ENCODE measurements at regions not wholly inside any gene's neighbourhood (a gene's known extent, or its start where the extent isn't known, plus 50 kb on each side); places are given as distances from the start of the nearest gene placed in this dataset.

DNA sequence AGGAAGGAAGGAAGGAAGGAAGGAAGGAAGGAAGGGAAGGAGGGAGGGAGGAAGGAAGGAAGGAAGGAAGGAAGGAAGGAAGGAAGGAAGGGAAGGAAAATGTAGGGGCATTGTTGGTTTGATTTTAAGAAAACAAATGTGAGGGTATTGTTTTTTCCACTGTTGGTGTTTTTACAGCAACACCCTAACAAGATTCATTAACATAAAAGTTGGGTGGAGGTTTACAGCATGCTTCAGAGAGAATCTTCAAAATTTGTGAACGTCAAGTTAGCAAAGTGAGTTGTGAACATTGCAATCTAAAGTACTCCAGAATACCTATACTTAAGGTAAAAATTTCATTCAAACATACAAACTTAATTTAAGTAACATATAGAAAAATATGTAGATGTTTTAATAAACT lies 200.2 kb upstream of the ID4 start:
- Histone ChIP-seq H3K27ac (ENCODE audit: poor library complexity, severe bottlenecking) (no peak overlapping the region), H3K36me3 (ENCODE audit: low read depth) (no peaks in the 10 kb centered on the region), H3K9me3 (ENCODE audit: severe bottlenecking) (no peaks in the 10 kb centered on the region), H3K4me3 (ENCODE audit: severe bottlenecking) (no peak overlapping the region), H3K27me3 (ENCODE audit: insufficient read depth, poor library complexity, severe bottlenecking) (no peaks in the 10 kb centered on the region), H3K4me1 (ENCODE audit: insufficient read depth, poor library complexity, severe bottlenecking) (no peaks in the 10 kb centered on the region)
- DNase-seq (ENCODE audit: low spot score) = no peak
- ATAC-seq (ENCODE audit: low read depth) = no peak
- TF ChIP-seq, protein P1, sequence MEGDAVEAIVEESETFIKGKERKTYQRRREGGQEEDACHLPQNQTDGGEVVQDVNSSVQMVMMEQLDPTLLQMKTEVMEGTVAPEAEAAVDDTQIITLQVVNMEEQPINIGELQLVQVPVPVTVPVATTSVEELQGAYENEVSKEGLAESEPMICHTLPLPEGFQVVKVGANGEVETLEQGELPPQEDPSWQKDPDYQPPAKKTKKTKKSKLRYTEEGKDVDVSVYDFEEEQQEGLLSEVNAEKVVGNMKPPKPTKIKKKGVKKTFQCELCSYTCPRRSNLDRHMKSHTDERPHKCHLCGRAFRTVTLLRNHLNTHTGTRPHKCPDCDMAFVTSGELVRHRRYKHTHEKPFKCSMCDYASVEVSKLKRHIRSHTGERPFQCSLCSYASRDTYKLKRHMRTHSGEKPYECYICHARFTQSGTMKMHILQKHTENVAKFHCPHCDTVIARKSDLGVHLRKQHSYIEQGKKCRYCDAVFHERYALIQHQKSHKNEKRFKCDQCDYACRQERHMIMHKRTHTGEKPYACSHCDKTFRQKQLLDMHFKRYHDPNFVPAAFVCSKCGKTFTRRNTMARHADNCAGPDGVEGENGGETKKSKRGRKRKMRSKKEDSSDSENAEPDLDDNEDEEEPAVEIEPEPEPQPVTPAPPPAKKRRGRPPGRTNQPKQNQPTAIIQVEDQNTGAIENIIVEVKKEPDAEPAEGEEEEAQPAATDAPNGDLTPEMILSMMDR (IDR thresholded peaks at IDR 0.05; ENCODE audit: poor library complexity, severe bottlenecking) = no peak

DNA sequence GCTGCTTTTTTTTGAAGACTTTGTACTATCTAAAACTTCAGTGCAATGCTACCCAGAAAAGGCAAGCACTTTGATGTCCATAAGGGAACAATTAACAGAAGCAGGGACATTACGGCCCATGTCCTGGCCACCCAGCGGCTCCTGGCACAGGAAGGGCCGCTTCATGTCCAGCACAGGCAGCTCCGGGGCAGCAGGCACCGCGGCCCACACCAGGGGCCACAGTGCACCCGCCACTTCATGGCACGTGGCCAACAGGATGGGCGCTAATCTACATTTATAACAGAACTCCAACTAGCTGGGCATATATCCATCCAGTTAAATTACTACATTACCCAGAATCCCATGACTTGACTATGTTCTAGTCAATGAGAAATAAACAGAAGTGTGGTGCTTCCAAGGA lies 198.2 kb upstream of the ID4 start:
- ATAC-seq (ENCODE audit: low read depth) (no peak), DNase-seq (ENCODE audit: low spot score) (no peak)
- Histone ChIP-seq H3K36me3 (ENCODE audit: low read depth) (no peaks in the 10 kb centered on the region), H3K4me3 (ENCODE audit: severe bottlenecking) (no peak overlapping the region), H3K9me3 (ENCODE audit: severe bottlenecking) (no peaks in the 10 kb centered on the region), H3K4me1 (ENCODE audit: insufficient read depth, poor library complexity, severe bottlenecking) (no peaks in the 10 kb centered on the region), H3K27ac (ENCODE audit: poor library complexity, severe bottlenecking) (no peak overlapping the region), H3K27me3 (ENCODE audit: insufficient read depth, poor library complexity, severe bottlenecking) (no peaks in the 10 kb centered on the region)
- TF ChIP-seq, protein P1 (IDR thresholded peaks at IDR 0.05; ENCODE audit: poor library complexity, severe bottlenecking) = no peak

DNA sequence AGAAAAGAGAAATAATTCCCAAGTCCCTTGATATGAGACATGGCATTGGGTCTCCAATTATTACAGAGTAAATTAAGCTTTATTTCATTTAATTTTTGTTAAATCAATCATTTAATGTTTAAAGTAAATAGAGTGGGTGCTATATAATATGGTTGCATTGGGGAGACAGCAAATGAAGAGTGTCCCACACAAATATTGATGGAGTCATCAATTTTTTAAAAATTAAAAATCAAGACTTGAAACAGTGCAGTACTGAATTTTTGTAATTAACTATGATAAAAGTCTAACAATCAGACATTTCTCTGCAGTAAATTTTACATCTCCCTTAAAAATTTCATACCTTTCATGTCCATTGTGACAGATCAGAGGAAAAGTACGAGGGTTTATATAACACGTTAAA lies 193.9 kb upstream of the ID4 start:
- Histone ChIP-seq H3K27me3 (ENCODE audit: insufficient read depth, poor library complexity, severe bottlenecking) (no peaks in the 10 kb centered on the region), H3K36me3 (ENCODE audit: low read depth) (no peaks in the 10 kb centered on the region), H3K4me3 (ENCODE audit: severe bottlenecking) (no peak overlapping the region), H3K9me3 (ENCODE audit: severe bottlenecking) (no peaks in the 10 kb centered on the region), H3K4me1 (ENCODE audit: insufficient read depth, poor library complexity, severe bottlenecking) (no peaks in the 10 kb centered on the region), H3K27ac (ENCODE audit: poor library complexity, severe bottlenecking) (no peak overlapping the region)
- ATAC-seq (ENCODE audit: low read depth) (no peak), DNase-seq (ENCODE audit: low spot score) (no peak)
- TF ChIP-seq, protein P1 (IDR thresholded peaks at IDR 0.05; ENCODE audit: poor library complexity, severe bottlenecking) = no peak

DNA sequence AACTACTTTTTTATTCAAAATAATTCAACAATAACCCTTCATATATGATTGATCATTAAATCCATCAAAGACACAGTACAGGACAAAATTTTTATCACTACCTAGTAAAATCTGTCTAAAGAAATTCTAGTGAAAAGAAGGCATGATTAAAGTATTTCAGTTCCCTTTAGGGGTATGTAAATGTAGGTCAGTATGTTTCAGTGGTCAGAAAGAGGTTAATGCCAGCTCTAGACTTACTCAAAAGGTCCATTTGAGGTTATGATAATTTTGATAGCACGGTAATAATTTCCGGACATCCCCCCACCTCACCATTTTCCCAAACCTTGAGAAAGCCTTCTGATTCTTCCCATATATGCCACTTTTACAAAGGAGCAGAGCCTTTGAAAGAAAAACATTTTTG lies 193.5 kb upstream of the ID4 start:
- DNase-seq (ENCODE audit: low spot score) = no peak
- TF ChIP-seq, protein P1 (IDR thresholded peaks at IDR 0.05; ENCODE audit: poor library complexity, severe bottlenecking) = no peak
- no peak overlapping the region for H3K4me3 ChIP-seq (ENCODE audit: severe bottlenecking)

DNA sequence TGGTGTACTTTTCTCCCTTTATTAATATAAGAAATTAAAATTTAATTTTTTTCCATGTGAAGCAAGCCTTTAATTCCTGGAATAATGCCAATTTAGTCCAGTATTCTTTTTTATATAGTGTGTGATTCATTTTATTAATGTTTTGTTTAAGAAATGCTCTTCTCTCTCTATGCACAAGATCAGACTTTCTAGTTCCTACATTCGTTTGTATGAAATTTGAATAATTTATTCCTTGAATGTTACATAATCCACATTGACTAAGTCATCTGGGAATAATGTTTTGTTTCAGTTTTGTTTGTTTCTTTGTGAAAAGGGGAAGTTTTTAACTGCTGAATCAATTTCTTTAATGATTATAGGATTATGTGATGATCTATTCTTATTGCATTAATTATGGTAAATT lies 181.4 kb upstream of the ID4 start:
- DNase-seq (ENCODE audit: low spot score) = no peak
- Histone ChIP-seq H3K9me3 (ENCODE audit: severe bottlenecking) (no peaks in the 10 kb centered on the region), H3K4me1 (ENCODE audit: insufficient read depth, poor library complexity, severe bottlenecking) (no peaks in the 10 kb centered on the region), H3K4me3 (ENCODE audit: severe bottlenecking) (no peak overlapping the region), H3K36me3 (ENCODE audit: low read depth) (no peaks in the 10 kb centered on the region), H3K27ac (ENCODE audit: poor library complexity, severe bottlenecking) (no peak overlapping the region), H3K27me3 (ENCODE audit: insufficient read depth, poor library complexity, severe bottlenecking) (no peaks in the 10 kb centered on the region)
- ATAC-seq (ENCODE audit: low read depth) = no peak
- TF ChIP-seq, protein P1 (IDR thresholded peaks at IDR 0.05; ENCODE audit: poor library complexity, severe bottlenecking) = no peak

More for the DNA sequence above, 193.5 kb upstream of the ID4 start:
- Histone ChIP-seq H3K36me3 (ENCODE audit: low read depth) (no peaks in the 10 kb centered on the region), H3K27me3 (ENCODE audit: insufficient read depth, poor library complexity, severe bottlenecking) (no peaks in the 10 kb centered on the region), H3K27ac (ENCODE audit: poor library complexity, severe bottlenecking) (no peak overlapping the region), H3K4me1 (ENCODE audit: insufficient read depth, poor library complexity, severe bottlenecking) (no peaks in the 10 kb centered on the region), H3K9me3 (ENCODE audit: severe bottlenecking) (no peaks in the 10 kb centered on the region)
- ATAC-seq (ENCODE audit: low read depth) = no peak

Measured in RWPE2 (cell line).